ENCODE measurements at regions not wholly inside any gene's neighbourhood (a gene's known extent, or its start where the extent isn't known, plus 50 kb on each side); places are given as distances from the start of the nearest gene placed in this dataset.

DNA sequence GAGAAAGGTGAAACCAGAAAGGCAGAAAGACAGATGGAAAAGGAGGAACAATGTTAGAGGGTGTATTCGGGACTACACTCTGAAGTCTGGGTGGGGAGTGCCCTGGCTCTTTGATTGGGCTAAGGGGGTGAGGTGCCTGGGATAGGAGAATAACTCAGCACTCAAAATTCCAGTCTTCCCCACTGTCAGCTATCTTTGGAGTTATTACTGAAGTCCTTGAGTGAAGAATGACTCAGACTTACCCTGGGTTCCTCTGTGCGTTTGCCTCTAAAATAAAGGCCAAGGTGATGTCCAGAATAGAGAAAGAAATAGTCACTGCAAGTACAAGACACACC is 151.8 kb upstream of the SERPINE2 start:
- Histone ChIP-seq H3K27ac (no peak overlapping the region), H3K9me3 (replicated peaks) (no peaks in the 10 kb centered on the region), H3K36me3 (no peaks in the 10 kb centered on the region), H3K4me1 (replicated peaks) (no peaks in the 10 kb centered on the region), H3K27me3 (replicated peaks) (no peaks in the 10 kb centered on the region), H3K4me3 (no peak overlapping the region)
- no peak for DNase-seq (ENCODE audit: low read depth in 1 of 2, low spot score in 2 of 2)

DNA sequence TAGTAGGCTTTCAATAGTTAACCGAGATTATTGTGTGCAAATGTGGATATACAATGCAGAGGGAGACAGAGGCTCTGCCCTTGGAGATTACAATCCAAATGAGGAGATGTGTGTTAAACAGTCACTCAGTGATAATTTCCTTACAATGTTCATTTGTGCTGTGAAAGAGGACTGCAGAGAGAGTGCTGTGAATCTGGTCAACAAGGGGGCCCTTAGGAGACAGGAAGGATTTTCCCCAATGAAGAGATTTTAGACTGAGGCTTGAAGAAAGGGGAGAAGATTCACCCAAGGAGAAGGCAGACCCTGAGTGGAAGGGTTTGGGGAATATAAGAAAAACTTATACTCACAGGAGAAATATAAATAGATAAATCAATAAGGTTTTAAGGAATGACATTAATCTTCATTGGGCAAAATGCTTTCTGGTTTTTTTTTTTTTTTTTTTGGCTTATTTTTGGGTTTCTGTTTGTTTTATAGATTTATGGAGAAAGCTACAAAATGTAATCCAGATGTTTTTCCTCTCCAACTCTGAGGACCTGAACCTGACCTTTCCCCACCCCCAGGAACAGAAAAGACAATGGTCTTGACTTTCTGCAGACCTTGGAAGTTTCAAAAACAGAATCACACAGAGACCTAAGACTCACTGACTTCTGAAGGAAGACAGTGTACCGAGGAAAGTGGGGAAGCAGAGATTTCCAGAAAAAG is 151.3 kb upstream of the SERPINE2 start:
- no peaks in the 10 kb centered on the region for H3K27me3 ChIP-seq (replicated peaks)

DNA sequence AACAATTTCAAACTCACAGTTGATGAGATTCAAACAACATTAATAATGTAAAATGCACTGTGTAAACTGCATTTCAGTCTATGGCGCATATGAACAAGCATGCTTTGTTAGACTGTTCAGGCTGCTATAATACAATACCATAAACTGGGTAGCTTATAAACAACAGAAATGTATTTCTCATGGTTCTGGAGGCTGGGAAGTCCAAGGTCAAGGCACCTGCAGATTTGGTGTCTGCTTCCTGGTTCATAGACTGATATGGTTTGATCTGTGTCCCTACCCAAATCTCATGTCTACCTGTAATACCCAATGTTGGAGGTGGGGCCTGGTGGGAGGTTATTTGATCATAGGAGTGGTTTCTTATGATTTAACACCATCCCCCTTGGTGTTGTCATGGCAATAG is 148.1 kb upstream of the SERPINE2 start:
- no peaks in the 10 kb centered on the region for H3K36me3 ChIP-seq
- H3K9me3 ChIP-seq (replicated peaks): no peaks in the 10 kb centered on the region
- H3K4me3 ChIP-seq: no peak overlapping the region
- DNase-seq (ENCODE audit: low read depth in 1 of 2, low spot score in 2 of 2): no peak
- H3K27ac ChIP-seq: no peak overlapping the region
- H3K27me3 ChIP-seq (replicated peaks): no peaks in the 10 kb centered on the region
- no peaks in the 10 kb centered on the region for H3K4me1 ChIP-seq (replicated peaks)

More for the DNA sequence above, 151.3 kb upstream of the SERPINE2 start:
- H3K9me3 ChIP-seq (replicated peaks): no peaks in the 10 kb centered on the region
- no peaks in the 10 kb centered on the region for H3K4me1 ChIP-seq (replicated peaks)
- no peak for DNase-seq (ENCODE audit: low read depth in 1 of 2, low spot score in 2 of 2)
- no peaks in the 10 kb centered on the region for H3K36me3 ChIP-seq
- H3K4me3 ChIP-seq: no peak overlapping the region
- no peak overlapping the region for H3K27ac ChIP-seq

DNA sequence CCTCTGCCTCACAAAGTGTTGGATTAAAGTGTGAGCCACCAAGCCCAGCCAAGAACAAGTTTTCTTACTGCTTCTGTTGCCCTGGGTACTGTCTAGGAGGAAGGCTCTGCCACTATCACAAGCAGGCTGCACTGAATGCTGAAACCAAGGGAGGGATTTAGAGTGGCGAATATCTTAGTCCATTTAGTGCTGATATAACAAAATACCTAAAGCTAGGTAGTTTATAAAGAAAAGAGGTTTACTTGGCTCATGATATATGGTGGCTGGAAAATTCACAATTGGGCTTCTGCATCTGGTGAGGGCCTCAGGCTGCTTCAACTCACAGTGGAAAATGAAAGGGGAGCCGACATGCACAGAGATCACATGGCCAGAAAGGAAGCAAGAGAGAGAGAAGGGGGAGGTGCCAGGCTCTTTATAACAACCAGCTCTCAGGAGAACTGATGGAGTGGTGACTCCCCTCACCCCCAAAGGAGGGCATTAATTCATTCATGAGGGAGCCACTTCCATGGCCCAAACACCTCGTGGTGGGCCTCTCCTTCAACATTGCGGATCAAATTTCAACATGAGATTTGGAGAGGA is 146.0 kb upstream of the SERPINE2 start:
- Histone ChIP-seq H3K4me1 (replicated peaks) (no peaks in the 10 kb centered on the region), H3K4me3 (no peak overlapping the region), H3K27ac (no peak overlapping the region), H3K27me3 (replicated peaks) (no peaks in the 10 kb centered on the region), H3K9me3 (replicated peaks) (no peaks in the 10 kb centered on the region), H3K36me3 (no peaks in the 10 kb centered on the region)
- DNase-seq (ENCODE audit: low read depth in 1 of 2, low spot score in 2 of 2): no peak

DNA sequence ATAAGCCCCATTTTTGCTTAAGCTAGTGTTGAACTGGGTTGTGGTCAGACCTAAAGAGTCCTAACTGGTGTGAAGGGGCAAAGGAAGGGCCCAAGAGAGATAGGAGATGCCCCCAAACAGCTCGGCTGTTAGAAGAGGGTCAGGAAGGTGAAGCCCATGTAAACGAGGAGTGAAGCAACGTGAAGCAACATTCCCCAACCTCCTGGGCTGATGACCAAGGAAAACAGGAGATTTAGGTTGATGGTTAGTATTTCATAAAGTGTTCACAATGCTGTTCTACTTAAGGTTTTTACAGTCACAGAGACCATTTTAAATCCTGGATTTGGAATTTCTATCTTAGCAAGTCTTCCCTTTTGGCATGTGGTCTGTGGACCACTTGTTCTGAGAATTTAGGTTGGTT is 144.0 kb upstream of the SERPINE2 start:
- no peaks in the 10 kb centered on the region for H3K27me3 ChIP-seq (replicated peaks)
- no peak for DNase-seq (ENCODE audit: low read depth in 1 of 2, low spot score in 2 of 2)
- H3K9me3 ChIP-seq (replicated peaks): no peaks in the 10 kb centered on the region
- no peaks in the 10 kb centered on the region for H3K36me3 ChIP-seq
- H3K4me3 ChIP-seq: no peak overlapping the region
- no peak overlapping the region for H3K27ac ChIP-seq
- no peaks in the 10 kb centered on the region for H3K4me1 ChIP-seq (replicated peaks)

DNA sequence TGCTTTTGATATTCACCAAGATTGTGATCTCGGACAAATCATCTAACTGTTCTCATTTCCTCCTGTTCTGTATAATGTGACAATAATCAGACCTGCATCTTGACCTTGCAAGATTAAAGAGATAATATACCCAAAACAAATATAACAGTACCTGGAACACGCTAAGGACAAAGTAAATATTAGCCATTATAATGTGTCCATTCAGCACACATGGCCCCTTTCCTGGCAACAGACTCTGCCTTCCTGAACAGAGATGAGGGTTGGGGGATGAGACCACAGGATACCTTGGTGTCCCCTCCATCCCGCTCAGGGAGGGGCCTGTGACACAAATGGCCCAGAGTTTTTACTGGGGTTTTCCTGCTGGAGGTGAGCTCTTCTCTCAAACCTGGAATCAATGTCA is 143.4 kb upstream of the SERPINE2 start:
- H3K4me1 ChIP-seq (replicated peaks): no peaks in the 10 kb centered on the region
- no peaks in the 10 kb centered on the region for H3K36me3 ChIP-seq
- no peak overlapping the region for H3K27ac ChIP-seq
- no peak overlapping the region for H3K4me3 ChIP-seq
- DNase-seq (ENCODE audit: low read depth in 1 of 2, low spot score in 2 of 2): no peak
- H3K27me3 ChIP-seq (replicated peaks): no peaks in the 10 kb centered on the region
- no peaks in the 10 kb centered on the region for H3K9me3 ChIP-seq (replicated peaks)

DNA sequence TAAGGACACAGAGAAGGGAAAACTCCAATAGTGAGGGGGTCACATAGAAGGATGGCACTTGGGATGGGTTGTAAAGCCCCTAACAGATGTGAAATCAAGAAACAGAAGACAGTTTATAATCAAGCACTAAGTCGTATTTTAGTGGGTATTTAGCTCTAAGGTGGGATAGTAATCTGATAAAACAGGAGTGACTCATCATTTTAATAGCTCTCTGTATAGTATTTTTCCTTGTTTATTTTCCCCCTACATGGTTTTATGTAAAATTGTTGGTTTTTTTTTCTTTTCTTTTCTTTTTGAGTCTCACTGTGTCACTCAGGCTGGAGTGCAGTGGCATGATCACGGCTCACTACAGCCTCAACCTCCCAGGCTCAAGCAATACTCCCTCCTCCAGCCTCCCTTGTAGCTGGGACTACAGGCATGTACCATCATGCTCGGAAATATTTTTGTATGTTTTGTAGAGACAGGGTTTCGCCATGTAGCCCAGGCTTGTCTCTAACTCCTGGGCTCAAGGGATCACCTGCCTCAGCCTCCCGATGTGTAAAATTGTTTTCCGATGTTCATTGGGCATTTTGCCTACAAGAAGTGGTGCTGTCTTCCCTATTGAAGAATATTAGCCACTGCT is 142.6 kb upstream of the SERPINE2 start:
- Histone ChIP-seq H3K36me3 (no peaks in the 10 kb centered on the region), H3K9me3 (replicated peaks) (no peaks in the 10 kb centered on the region), H3K4me3 (no peak overlapping the region), H3K27me3 (replicated peaks) (no peaks in the 10 kb centered on the region), H3K4me1 (replicated peaks) (no peaks in the 10 kb centered on the region), H3K27ac (no peak overlapping the region)
- DNase-seq (ENCODE audit: low read depth in 1 of 2, low spot score in 2 of 2): no peak

DNA sequence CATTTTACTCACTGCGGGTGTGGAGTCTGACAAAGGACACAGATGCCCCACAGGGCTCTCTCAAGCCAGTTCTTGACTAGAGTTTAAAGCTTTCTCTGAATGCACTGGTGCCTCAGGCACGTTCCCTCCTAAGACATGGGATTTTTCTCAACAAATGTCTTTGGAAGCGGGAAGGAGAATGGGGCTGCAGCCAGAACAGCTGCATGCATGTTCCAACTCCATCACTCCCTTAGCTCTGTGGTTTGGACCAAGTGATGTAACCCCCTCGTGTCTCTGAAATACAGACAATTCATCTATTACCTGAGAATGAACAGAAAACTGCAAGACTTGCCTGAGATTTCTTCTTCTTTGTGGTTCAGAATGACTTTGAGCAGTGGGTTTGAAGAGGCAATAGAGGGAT is 141.7 kb upstream of the SERPINE2 start:
- Histone ChIP-seq H3K9me3 (replicated peaks) (no peaks in the 10 kb centered on the region), H3K4me3 (no peak overlapping the region), H3K27ac (no peak overlapping the region), H3K4me1 (replicated peaks) (no peaks in the 10 kb centered on the region), H3K27me3 (replicated peaks) (no peaks in the 10 kb centered on the region), H3K36me3 (no peaks in the 10 kb centered on the region)
- no peak for DNase-seq (ENCODE audit: low read depth in 1 of 2, low spot score in 2 of 2)

DNA sequence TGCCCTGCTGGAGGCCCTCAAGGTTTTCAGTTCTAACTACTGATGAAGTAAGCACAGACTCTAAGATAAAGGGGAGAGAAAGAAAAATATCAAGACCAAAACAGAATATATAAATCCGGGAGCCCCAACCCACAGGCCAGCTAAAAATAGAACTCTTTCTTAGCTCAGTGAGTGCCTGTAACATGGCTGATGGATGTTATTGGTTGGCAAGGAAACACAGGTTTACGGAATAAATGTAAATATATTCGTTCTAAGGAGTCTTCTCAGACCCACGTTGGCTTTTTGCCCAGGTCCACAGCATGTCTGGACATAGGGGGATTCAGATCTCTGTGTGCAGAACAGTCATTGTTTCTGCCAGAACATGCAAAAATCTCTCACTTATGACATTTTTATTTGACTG is 139.0 kb upstream of the SERPINE2 start:
- Histone ChIP-seq H3K27me3 (replicated peaks) (no peaks in the 10 kb centered on the region), H3K36me3 (no peaks in the 10 kb centered on the region), H3K4me3 (no peak overlapping the region), H3K4me1 (replicated peaks) (no peaks in the 10 kb centered on the region), H3K9me3 (replicated peaks) (no peaks in the 10 kb centered on the region), H3K27ac (no peak overlapping the region)
- DNase-seq (ENCODE audit: low read depth in 1 of 2, low spot score in 2 of 2): no peak

DNA sequence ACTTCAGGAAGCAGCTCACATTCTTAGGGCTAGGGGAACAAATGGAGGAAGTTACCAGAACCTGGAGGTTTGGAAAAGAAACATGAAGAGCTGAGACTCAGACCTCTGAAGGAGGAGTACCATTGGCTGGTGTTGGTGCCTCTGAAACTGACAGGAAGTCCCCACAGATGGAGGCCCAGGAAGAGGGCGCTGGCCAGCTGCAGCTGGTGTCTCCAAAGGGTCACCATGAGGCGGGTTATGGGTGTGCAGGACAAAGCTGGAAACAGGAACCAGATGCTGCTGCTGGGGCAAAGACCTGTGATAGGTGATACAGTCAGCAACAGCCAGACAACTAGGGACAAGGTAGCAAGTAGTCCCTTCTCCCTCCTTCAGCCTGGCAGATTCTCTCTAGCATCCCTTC is 136.5 kb upstream of the SERPINE2 start:
- H3K9me3 ChIP-seq (replicated peaks): no peaks in the 10 kb centered on the region
- H3K4me1 ChIP-seq (replicated peaks): no peaks in the 10 kb centered on the region

DNA sequence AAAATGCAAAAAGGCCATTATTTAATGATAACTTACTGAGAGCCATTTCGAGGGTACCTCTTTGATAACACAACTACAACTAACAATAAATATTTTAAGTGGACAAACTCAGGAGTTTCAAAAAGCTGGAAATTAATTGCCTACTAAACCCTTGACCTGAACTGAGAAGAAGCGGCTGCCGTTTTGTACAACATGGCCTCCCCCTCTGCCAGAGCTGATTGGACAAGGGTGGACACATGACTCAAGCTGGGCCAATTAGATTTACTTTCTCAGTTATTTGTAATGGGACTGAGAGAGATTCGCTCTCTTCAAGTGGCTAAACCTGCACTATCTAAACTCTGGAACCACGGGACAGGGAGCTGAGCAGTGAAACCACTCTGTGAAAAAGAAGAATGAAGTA is 135.9 kb upstream of the SERPINE2 start:
- H3K27me3 ChIP-seq (replicated peaks): no peaks in the 10 kb centered on the region
- no peak overlapping the region for H3K4me3 ChIP-seq
- no peaks in the 10 kb centered on the region for H3K9me3 ChIP-seq (replicated peaks)
- H3K4me1 ChIP-seq (replicated peaks): no peaks in the 10 kb centered on the region
- H3K27ac ChIP-seq: no peak overlapping the region
- H3K36me3 ChIP-seq: no peaks in the 10 kb centered on the region
- DNase-seq (ENCODE audit: low read depth in 1 of 2, low spot score in 2 of 2): no peak

More for the DNA sequence above, 136.5 kb upstream of the SERPINE2 start:
- no peak for DNase-seq (ENCODE audit: low read depth in 1 of 2, low spot score in 2 of 2)
- no peak overlapping the region for H3K4me3 ChIP-seq
- H3K27ac ChIP-seq: no peak overlapping the region
- no peaks in the 10 kb centered on the region for H3K27me3 ChIP-seq (replicated peaks)
- H3K36me3 ChIP-seq: no peaks in the 10 kb centered on the region

DNA sequence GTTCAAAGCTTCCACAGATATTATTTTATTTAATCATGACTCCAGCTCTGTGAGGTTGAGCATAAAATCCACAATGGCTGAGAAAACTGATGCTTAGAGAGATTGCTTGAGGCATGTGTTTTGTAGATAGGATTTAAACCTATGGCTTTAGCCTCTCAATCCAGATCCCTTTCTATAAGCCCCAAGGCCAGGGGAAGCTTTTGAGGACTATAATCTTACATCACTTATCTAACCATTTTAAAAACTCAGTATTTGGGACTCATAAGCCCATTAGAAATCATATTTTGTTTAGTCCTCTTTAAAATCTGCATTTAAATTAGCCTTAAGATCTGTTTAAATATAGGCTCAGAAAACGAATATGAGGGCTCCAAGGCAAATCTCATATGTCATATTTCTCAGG is 135.4 kb upstream of the SERPINE2 start:
- Histone ChIP-seq H3K4me3 (no peak overlapping the region), H3K4me1 (replicated peaks) (no peaks in the 10 kb centered on the region), H3K27me3 (replicated peaks) (no peaks in the 10 kb centered on the region), H3K27ac (no peak overlapping the region), H3K36me3 (no peaks in the 10 kb centered on the region), H3K9me3 (replicated peaks) (no peaks in the 10 kb centered on the region; the same call in 1 of the 2 replicates)
- no peak for DNase-seq (ENCODE audit: low read depth in 1 of 2, low spot score in 2 of 2)

DNA sequence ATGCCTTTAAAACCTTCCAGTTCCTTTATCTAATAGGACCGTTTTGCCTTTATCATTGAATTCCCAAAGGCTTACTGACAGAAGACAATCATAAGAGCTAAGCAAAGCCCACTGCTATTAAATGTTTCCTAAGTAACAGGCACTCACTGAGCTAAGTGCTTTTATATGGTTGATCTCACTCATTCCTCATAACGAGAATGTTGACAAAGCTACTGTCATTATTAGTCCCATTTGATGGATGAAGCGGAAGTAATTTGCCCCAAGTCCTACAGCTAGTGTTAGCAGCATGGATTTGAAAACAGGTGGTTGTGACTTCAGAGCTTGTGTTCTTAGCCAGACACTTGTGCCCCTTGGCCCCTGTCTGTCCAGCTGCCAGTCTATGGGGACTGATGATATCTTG is 134.8 kb upstream of the SERPINE2 start:
- H3K4me1 ChIP-seq (replicated peaks): no peaks in the 10 kb centered on the region
- H3K4me3 ChIP-seq: no peak overlapping the region
- no peaks in the 10 kb centered on the region for H3K36me3 ChIP-seq
- no peaks in the 10 kb centered on the region; the same call in 1 of the 2 replicates for H3K9me3 ChIP-seq (replicated peaks)
- H3K27me3 ChIP-seq (replicated peaks): no peaks in the 10 kb centered on the region
- no peak for DNase-seq (ENCODE audit: low read depth in 1 of 2, low spot score in 2 of 2)
- H3K27ac ChIP-seq: no peak overlapping the region

DNA sequence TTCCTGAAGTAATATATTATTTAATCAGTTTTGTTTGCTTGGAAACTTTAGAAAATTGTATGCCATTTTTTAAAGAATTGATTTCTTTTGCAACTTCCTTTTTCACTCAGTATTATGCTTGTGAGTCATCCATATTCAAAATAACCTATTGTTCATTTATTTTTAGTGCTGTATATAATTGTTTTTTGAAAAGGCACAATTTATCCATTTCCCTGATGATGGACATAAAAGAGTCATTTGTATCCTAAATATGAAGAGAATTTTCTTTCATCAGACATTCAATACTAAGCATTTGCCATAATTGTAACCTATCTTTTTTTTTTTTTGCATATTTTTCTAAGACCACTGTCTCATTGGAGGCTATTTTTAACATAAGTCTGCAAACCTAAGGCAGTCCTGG is 134.1 kb upstream of the SERPINE2 start:
- H3K4me3 ChIP-seq: no peak overlapping the region
- no peaks in the 10 kb centered on the region; the same call in 1 of the 2 replicates for H3K9me3 ChIP-seq (replicated peaks)
- H3K27ac ChIP-seq: no peak overlapping the region
- H3K36me3 ChIP-seq: no peaks in the 10 kb centered on the region
- H3K27me3 ChIP-seq (replicated peaks): no peaks in the 10 kb centered on the region
- no peaks in the 10 kb centered on the region for H3K4me1 ChIP-seq (replicated peaks)
- DNase-seq (ENCODE audit: low read depth in 1 of 2, low spot score in 2 of 2): no peak
